ENCODE measurements at regions not wholly inside any gene's neighbourhood (a gene's known extent, or its start where the extent isn't known, plus 50 kb on each side); places are given as distances from the start of the nearest gene placed in this dataset.
A peak's percentile ranks its signal among the peaks of the same experiment; 100 is the strongest.
"Not testable (repeated sequence)": the region's sequence is repeated elsewhere in the genome, so short reads cannot be mapped to it uniquely, and the experiment has no call there.

GRCh38 chr10:101280511-101280910 is 51.2 kb upstream of the LBX1 start:
- no peak for FAIRE-seq

- not testable (repeated sequence) for FAIRE-seq
Observed at GRCh38 chr10:101280921-101281320, 51.7 kb upstream of the LBX1 start.

DNA sequence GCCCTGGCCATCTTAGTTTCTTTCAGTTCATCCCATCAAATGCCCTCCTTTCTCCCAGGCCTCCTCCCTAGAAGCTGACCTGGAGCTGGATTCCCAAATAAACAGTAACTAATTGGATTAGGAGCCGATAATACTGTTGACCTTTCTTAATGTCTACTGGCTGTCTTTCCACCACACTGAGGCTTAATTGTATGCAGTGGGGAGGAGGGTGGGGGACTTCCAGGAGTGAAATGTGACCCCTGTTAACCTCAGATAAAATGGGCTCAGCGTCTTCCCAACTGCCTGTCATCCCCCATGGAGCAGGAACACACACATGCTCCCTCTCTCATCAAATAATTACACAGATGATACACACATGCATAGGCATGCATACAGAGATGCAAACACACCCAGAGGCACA is 53.7 kb upstream of the LBX1 start:
- no peak for FAIRE-seq

- FAIRE-seq: no peak
Observed at GRCh38 chr10:101283762-101284100, 54.5 kb upstream of the LBX1 start.

GRCh38 chr10:101284101-101284743 is 55.0 kb upstream of the LBX1 start:
- no peak for FAIRE-seq

DNA sequence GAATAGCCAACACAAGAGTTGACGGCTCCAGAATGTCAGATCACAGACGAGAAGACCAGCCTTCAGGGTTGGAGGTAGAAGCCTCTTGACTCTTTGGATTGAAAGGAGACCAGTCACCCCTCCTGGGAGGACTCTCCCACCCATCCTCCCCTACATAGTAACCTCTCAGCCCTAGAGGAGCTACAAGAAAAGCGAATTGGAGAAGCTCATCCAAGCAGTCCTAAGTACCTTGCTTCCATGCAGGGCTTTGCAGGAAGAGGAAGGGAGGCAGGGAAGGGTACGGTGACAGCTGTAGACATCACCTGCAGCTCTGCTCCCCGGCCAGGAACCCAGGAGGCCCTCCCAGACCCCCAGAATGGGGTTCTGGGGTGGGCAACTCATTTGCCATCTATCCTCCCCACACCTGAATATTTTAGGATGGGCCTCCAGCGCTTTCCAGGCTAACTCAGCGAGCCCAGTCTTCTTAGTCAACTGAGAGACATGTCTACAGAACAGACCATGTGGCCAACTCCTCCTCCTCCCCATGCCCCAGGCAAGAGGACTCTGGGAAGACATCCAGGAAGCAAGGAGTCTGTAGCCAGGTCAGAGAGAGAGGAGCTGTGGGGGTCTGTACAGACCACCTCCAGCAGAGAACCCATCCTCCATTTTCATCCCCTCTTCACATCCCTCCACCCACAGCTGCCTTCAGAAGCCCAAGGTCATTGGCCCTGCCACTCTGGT is 55.6 kb upstream of the LBX1 start:
- no peak for FAIRE-seq

- FAIRE-seq: no peak
Observed at GRCh38 chr10:101285519-101286070, 56.3 kb upstream of the LBX1 start.

- no peak for FAIRE-seq
Observed at GRCh38 chr10:101286248-101287046, 57.2 kb upstream of the LBX1 start.

DNA sequence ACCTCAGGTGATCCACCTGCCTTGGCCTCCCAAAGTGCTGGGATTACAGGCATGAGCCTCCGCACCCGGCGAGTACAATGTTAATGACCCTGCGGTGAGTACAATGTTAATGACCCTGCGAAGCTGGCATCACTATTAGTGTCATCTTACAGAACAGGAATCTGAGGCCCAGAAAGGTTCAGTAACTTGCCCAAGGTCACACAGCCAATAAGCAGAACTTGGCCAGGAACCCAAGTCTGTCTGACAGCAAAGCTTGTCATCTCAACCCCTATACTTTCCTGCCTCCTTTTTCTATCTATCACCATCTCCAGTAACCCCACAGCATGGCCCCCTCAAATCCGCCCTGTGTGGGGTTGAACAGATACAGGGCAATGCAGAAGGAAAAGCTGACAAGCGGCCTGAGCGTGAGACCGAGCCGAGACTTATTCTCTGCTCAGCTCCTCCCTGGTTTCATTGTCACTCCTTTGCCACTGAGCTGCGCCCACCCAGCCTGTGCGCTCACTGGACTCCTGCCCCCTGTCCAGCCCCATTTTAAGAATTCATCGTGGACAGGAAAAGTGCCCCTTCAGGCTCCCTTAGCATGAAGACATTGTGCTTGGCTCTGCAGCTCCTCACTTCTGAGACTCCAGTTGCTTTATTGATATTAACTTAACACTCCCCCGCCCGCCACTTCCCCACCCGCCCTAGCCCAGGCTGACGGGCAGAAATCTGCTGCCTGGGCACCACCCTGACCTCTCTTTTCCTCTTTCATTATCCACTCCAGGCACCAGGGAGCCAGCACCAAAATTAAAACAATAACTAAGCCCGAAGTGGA is 58.1 kb upstream of the LBX1 start:
- no peak for FAIRE-seq

DNA sequence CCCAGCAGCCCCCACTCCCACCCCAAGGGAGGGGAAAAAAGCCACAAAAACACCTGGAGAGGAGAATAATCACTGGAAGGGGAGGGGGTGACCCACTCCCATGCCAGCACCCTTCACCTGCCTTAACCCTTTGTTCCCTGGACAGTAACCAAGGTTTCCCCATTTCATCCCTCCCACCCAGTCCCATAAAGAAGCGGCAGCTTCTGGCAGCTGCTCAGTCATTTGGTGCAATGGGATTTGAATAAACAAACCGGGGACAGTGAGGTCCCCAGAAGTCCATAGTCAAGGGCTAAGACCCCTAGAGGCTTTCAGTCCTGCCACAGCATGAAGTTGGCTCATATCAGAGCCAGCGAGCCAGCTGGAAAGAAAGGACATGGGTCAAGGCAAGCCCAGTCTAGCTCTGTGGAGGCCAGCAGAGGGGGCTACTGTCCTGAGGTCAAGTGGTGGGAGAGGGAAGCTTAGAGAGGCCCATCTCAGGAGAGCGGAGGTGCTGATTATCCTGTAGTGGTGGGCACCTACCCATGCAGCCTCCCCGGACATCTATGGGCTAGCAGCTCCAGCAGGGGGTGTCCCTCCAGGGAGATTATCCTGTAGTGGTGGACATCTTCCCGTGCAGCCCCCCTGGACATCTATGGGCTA is 58.9 kb upstream of the LBX1 start:
- FAIRE-seq: no peak

DNA sequence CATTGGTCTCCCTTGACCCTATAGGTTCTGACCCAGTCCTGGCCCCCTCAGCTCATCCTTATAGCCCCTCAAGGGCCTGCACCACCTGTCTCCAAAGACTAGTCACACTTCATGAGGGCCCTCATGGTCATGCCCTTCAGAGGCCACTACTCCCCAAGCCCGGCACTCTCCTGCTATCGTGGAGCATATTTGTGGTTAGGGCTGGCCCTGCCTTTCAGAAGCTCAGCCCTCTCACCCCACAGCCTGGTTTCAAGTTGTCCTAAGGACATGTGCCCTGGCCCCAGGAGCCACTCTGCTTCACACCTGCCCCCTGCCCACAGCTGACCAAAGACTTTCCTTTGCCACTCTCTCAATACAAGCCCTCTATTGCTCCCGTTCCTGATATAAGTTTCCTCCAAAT is 60.3 kb upstream of the LBX1 start:
- no peak for FAIRE-seq

DNA sequence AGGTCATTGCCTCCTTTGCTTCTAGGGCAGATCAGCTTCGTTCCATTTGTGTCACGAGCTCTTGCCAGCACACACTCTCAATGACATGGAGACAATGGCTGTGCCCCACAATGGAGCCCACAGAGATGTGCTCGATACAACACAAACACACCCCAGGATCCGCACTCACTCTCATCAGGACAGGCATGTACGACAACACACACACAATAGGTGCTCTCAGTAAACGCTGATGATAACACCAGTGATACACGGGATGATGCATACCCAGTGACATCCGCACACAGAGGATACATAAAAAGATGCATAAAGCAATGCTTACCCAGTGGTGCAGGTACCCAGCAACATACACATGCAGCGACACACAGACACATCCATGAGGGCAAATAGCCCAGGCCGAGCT is 61.2 kb upstream of the LBX1 start:
- no peak for FAIRE-seq

DNA sequence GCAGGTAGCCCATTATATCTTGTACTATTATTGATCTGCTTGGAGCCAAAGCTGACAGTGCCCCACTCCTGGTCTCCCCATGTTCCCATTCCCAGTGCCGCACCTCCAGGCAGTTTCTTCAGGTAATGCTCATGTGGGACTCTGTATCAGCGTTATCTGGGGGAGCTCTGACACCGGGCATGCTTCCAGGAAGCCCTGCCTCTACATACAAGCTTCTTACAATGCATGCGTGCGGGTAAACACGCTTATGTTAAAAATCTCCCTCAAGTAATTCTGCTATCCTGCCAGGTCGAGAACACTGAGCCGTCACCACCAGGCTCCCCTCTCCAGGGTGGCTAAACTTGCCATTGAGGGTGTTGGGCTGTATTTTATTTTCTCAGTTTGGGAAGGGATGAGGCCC is 61.6 kb upstream of the LBX1 start:
- no peak for FAIRE-seq

DNA sequence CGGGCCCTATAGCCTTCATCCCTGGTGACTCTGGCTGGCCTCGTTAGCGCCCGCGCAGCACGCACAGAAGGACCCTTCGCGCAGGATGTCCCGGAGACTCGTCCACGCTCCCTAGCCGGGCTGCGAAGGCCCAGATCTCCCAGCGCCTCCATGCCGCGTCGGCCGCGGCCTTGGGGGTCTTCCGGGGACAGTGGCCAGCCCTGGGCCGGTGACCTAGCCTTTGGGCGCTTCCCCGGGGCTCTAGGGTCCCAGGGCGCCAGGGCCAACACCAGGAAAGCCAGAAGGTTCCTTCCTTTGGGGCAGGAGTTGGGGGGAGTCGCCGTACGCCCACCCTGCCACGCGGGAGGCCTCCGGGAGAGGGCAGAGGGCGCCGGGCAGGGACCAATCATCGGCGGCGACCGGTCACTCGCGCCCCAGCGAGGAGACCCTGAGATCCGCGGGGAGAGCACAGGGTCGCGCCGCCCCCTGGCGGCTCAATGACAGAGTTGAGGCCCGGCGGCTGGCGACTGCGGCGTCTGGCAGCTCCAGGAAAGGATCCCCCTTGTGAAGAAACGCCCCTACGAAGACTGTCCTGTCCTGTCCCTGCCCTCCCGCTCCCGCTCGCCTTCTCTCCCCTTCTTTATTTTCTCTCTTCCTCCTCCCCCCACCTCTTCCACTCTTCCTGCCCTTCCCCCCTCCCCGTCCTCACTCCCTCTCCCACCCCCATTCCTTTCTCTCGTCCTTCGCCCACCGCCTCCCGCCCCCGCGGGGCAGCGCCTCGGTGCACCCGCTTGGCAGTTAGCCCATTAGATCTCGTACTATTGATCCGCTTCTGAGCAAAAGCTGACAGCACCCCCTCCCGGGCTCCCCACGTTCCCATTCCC is 62.3 kb upstream of the LBX1 start:
- no peak for FAIRE-seq

GRCh38 chr10:101292194-101293006 is 61.6 kb upstream of the BTRC start:
- no peak for FAIRE-seq

DNA sequence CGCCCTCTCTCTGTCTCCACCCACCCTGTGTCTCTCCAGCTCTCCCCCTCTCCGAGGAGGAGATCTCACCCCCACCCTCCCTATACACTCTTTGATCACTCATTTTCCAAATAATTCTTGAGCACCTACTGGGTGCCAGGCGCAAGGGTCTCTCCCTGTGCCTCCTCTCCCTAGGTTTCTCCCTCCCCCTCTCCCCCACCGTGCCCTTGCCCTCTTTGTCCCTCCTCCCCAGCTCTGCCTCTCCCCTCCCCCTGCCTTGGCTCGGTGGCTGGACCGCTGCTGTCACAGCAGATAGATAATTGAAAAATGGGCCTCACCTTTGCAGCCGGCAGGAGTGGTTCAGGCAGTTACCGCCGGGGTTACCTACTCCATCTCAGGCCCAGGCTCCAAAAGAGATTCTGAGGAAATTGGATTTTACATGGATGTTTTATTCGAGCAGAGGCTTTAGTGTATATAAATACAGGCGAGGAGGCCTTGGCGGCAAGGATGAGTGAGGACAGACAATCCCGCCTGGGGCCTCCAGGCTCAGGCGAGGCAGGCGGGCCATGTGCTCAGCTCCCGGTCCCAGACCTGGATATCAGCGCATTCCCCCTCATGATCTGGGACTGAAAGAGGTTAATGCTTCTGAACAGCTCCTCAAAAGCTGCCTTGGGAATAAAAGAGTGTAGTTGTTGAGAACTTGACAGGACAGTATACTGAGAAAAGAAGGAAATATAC is 60.8 kb upstream of the BTRC start:
- no peak for FAIRE-seq

DNA sequence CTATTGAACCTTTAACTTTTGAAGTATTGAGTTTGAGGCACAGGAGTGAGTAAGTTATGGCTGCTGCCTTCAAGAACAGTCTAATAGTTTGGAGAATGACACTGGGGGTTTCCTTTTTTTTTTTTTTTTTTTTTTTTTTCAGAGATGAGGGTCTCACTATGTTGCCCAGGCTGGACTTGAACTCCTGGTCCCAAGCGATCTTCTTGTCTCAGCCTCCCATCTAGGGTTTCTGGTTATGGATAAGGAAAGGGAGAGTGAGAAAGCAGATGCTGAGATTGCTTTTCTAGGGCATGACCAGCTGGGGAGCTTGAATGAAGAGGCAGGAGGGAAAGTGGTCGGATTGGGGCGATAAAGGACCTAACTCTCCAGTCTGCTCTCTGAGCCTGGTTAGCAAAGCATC is 59.9 kb upstream of the BTRC start:
- no peak for FAIRE-seq

DNA sequence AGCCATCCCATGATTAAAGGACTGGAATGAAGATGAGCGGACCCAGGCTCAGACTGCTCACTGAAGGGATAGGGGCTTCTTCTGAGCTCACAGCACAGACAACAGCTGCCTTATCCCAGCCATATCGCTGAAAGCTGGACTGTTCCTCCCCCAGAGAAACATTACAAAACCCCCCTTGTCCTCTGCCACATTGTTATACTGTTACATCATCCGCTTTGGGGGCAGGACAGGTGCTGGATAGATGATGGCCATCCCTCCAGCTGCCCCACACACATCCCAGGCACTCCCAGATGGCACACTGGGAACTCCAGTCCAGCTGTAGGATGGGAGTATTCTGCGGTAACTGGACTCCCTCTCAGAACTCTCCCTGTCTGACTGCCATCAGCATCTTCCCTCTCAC is 58.7 kb upstream of the BTRC start:
- no peak for FAIRE-seq

DNA sequence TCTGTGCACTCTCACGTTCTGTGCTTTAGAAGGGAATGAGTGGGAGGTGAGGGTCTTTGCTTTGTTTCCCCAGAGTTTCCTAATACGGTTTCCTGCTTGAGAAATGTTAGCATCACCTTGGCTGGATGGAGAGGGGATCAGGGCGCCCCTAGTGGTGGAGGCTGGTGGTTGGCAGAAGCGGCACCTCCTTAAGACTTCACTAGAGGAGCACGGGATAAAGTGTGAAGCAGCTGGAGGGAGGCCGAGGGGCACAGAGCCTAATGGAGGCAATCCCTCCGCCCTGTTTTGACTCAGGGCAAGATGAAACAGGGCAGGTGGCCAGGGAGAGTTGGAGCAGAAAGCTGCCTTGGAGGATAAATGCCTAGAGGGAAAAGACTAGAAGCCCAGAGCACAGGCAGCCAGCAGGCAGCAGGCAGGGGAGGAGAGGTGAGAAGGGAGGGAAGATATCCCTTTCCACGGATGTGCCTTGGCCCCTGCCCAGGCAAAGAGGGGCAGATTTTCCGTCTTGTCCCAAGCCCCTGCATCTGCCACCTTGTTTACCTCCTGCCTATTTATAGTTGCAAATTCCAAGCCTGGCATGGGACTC is 56.0 kb upstream of the BTRC start:
- FAIRE-seq: peak; percentile 70
